HG03460 (cell line): ENCODE measurements at regions not wholly inside any gene's neighbourhood (a gene's known extent, or its start where the extent isn't known, plus 50 kb on each side); places are given as distances from the start of the nearest gene placed in this dataset.

Experiments used
- ATAC-seq: cut with Tn5 transposase; IDR thresholded peaks from one replicate; pipeline ENCODE4 v1.9.1; 2021; ENCODE audit not compliant: unreplicated experiment

- ATAC-seq: no peak
These were observed 362.0 kb upstream of the NFE2L3 start for GRCh38 chr7:25789701-25790640.

- no peak for ATAC-seq
These were observed 361.0 kb upstream of the NFE2L3 start for GRCh38 chr7:25790963-25791362.

GRCh38 chr7:25792586-25792985, 359.4 kb upstream of the NFE2L3 start:
- ATAC-seq: no peak

- ATAC-seq: no peak
These were observed 356.2 kb upstream of the NFE2L3 start for GRCh38 chr7:25795824-25796235.

GRCh38 chr7:25798344-25798743, 353.7 kb upstream of the NFE2L3 start:
- no peak for ATAC-seq

- ATAC-seq: no peak
These were observed 350.8 kb upstream of the NFE2L3 start for GRCh38 chr7:25801214-25801613.

GRCh38 chr7:25802057-25802456, 349.9 kb upstream of the NFE2L3 start:
- no peak for ATAC-seq

- ATAC-seq: no peak
These were observed 349.5 kb upstream of the NFE2L3 start for GRCh38 chr7:25802473-25802872.

- ATAC-seq: no peak
These were observed 348.7 kb upstream of the NFE2L3 start for GRCh38 chr7:25803117-25803887.

- ATAC-seq: no peak
These were observed 347.8 kb upstream of the NFE2L3 start for GRCh38 chr7:25804154-25804553.

- ATAC-seq: no peak
These were observed 346.8 kb upstream of the NFE2L3 start for GRCh38 chr7:25805027-25805687.

- no peak for ATAC-seq
These were observed 344.8 kb upstream of the NFE2L3 start for GRCh38 chr7:25807086-25807611.

- ATAC-seq: no peak
These were observed 342.6 kb upstream of the NFE2L3 start for GRCh38 chr7:25809441-25809840.

GRCh38 chr7:25812086-25812850, 339.7 kb upstream of the NFE2L3 start:
- ATAC-seq: no peak

- ATAC-seq: no peak
These were observed 338.6 kb upstream of the NFE2L3 start for GRCh38 chr7:25813381-25813780.

GRCh38 chr7:25815711-25816110, 336.3 kb upstream of the NFE2L3 start:
- ATAC-seq: no peak

- ATAC-seq: no peak
These were observed 331.5 kb upstream of the NFE2L3 start for GRCh38 chr7:25820432-25821040.

GRCh38 chr7:25821225-25821624, 330.8 kb upstream of the NFE2L3 start:
- ATAC-seq: no peak

- ATAC-seq: no peak
These were observed 329.2 kb upstream of the NFE2L3 start for GRCh38 chr7:25822823-25823222.

GRCh38 chr7:25823571-25823970, 328.4 kb upstream of the NFE2L3 start:
- no peak for ATAC-seq
